Kidney (tissue), 13 donors: ENCODE measurements at regions not wholly inside any gene's neighbourhood (a gene's known extent, or its start where the extent isn't known, plus 50 kb on each side); places are given as distances from the start of the nearest gene placed in this dataset.

Experiments used
- DNase-seq, 5 donors: peaks; one replicate each; pipeline ENCODE4 v3.0.0-alpha.2; 2013 to 2020
- FAIRE-seq: peaks from 2 replicates; lab custom pipeline; 2012; peaks lifted over from hg19 to GRCh38; lab: Jason Lieb, UNC
- H3K27ac ChIP-seq, 2 donors: one replicate each; pipeline ENCODE4 v1.7.0; 2013; ENCODE audit warnings: low read depth in 2 of 2, low read length in 2 of 2, inconsistent platforms in 1 of 2
- H3K27me3 ChIP-seq: one replicate; pipeline ENCODE4 v1.7.1; 2013; ENCODE audit warnings: low read length, inconsistent platforms; ENCODE audit not compliant: control insufficient read depth, insufficient read depth
- H3K36me3 ChIP-seq, 3 donors: one replicate each; pipeline versions ENCODE4 v1.7.0 to v1.7.1; 2013; ENCODE audit warnings: low read length in 3 of 3, control low read depth in 1 of 3, inconsistent platforms in 1 of 3; ENCODE audit not compliant: insufficient read depth in 3 of 3, control insufficient read depth in 2 of 3
- H3K4me1 ChIP-seq, 3 donors: one replicate each; pipeline versions ENCODE4 v1.7.0 to v1.7.1; 2013; ENCODE audit warnings: low read length in 3 of 3, inconsistent platforms in 1 of 3, low read depth in 1 of 3; ENCODE audit not compliant: control insufficient read depth in 2 of 3, insufficient read depth in 2 of 3
- H3K4me3 ChIP-seq, 3 donors: one replicate each; pipeline versions ENCODE4 v1.7.0 to v1.8.1; 2013; ENCODE audit warnings: low read length in 3 of 3, control low read depth in 1 of 3, inconsistent platforms in 1 of 3
- H3K9ac ChIP-seq, 3 donors: one replicate each; pipeline versions ENCODE4 v1.7.0 to v1.7.1; 2013; ENCODE audit warnings: low read length in 3 of 3, control low read depth in 1 of 3, inconsistent platforms in 1 of 3
- H3K9me3 ChIP-seq, 3 donors: one replicate each; pipeline versions ENCODE4 v1.7.0 to v1.7.1; 2013; ENCODE audit warnings: low read length in 3 of 3, control low read depth in 1 of 3, inconsistent platforms in 1 of 3; ENCODE audit not compliant: control insufficient read depth in 2 of 3, insufficient read depth in 1 of 3
- CTCF ChIP-seq: IDR thresholded peaks from 3 replicates; pipeline ENCODE4 v1.5.1; 2012; ENCODE audit warnings: mild to moderate bottlenecking, moderate library complexity, borderline replicate concordance; ENCODE audit not compliant: insufficient read depth; ENCODE audit errors: extremely low read depth
- intact Hi-C: fragments of 100-400 bp; cut with DNase I; formaldehyde crosslinking; loops from one replicate; pipeline ENCODE4 v1.11.1; 2022
- donor health status: control.
- donor health status: control.
- donor health status: control.
- donor health status: control.
- donor health status: control.
- donor health status: DM: yes; HTN: yes; CAD: no.
- donor health status: Normal renal cell carcinoma (clear cell type).

GRCh38 chr13:107018285-107018684 is 450.3 kb upstream of the ARGLU1 start:
- DNase-seq (no peak), FAIRE-seq (no peak)
- Histone ChIP-seq H3K4me3 (no peak overlapping the region), H3K36me3 (no peaks in the 10 kb centered on the region), H3K9me3 (no peaks in the 10 kb centered on the region), H3K27me3 (no peaks in the 10 kb centered on the region), H3K4me1 (no peaks in the 10 kb centered on the region), H3K9ac (no peak overlapping the region), H3K27ac (no peak overlapping the region)
- TF ChIP-seq CTCF = no peak
- intact Hi-C loops = no loop called here

GRCh38 chr13:107006661-107007060 is 438.7 kb upstream of the ARGLU1 start:
- DNase-seq = no peak
- intact Hi-C loops = no loop called here
- Histone ChIP-seq H3K4me1 (no peaks in the 10 kb centered on the region), H3K27me3 (no peaks in the 10 kb centered on the region), H3K4me3 (no peak overlapping the region), H3K27ac (no peak overlapping the region), H3K9ac (no peak overlapping the region), H3K9me3 (no peaks in the 10 kb centered on the region), H3K36me3 (no peaks in the 10 kb centered on the region)
- FAIRE-seq = no peak
- no peak for TF ChIP-seq CTCF

- FAIRE-seq (no peak), DNase-seq (no peak)
- no peaks in the 10 kb centered on the region for H3K9me3 ChIP-seq
- H3K4me3 ChIP-seq = no peak overlapping the region
- no peaks in the 10 kb centered on the region for H3K27me3 ChIP-seq
- intact Hi-C loops = no loop called here
- no peak overlapping the region for H3K9ac ChIP-seq
- H3K36me3 ChIP-seq = no peaks in the 10 kb centered on the region
- TF ChIP-seq CTCF = no peak
- H3K27ac ChIP-seq = no peak overlapping the region
- H3K4me1 ChIP-seq = no peaks in the 10 kb centered on the region
Measured at GRCh38 chr13:107005577-107005976, 437.6 kb upstream of the ARGLU1 start.

- H3K9me3 ChIP-seq = no peaks in the 10 kb centered on the region
- no peak overlapping the region for H3K27ac ChIP-seq
- no peaks in the 10 kb centered on the region for H3K4me1 ChIP-seq
- FAIRE-seq (no peak), DNase-seq (no peak)
- no peak for TF ChIP-seq CTCF
- no peaks in the 10 kb centered on the region for H3K27me3 ChIP-seq
- H3K36me3 ChIP-seq = no peaks in the 10 kb centered on the region
- no peak overlapping the region for H3K9ac ChIP-seq
- intact Hi-C loops = no loop called here
- no peak overlapping the region for H3K4me3 ChIP-seq
Measured at GRCh38 chr13:107003911-107004310, 436.0 kb upstream of the ARGLU1 start.
